ENCODE measurements at regions not wholly inside any gene's neighbourhood (a gene's known extent, or its start where the extent isn't known, plus 50 kb on each side); places are given as distances from the start of the nearest gene placed in this dataset.
A peak's percentile ranks its signal among the peaks of the same experiment; 100 is the strongest.

GRCh38 chr13:50214514-50214913, 199.3 kb downstream of the KCNRG start:
- Histone ChIP-seq H3K4me3 (ENCODE audit: low read depth, low read length) (no peak overlapping the region), H3K27ac (ENCODE audit: extremely low read depth, low read depth, low read length) (no peak overlapping the region), H3K36me3 (ENCODE audit: control insufficient read depth in 2 of 2, insufficient read depth in 1 of 2, low read length in 2 of 2) (peaks cover 0 to 5% of the 10 kb centered on the region in 2 experiments; a peak in 1 of 3 replicates), H3K9me3 (ENCODE audit: control insufficient read depth, insufficient read depth, low read depth, low read length) (no peaks in the 10 kb centered on the region), H3K4me1 (ENCODE audit: control insufficient read depth, insufficient read depth, low read length) (no peaks in the 10 kb centered on the region)
- POLR2A ChIA-PET: no interaction called here
- TF ChIP-seq ZSCAN30 (tag by site-specific recombination; IDR thresholded peaks at IDR 0.05) (no peak), RBAK (tag by site-specific recombination; IDR thresholded peaks at IDR 0.05) (no peak), ZSCAN4 (tag by site-specific recombination; IDR thresholded peaks at IDR 0.05) (no peak), SCRT1 (tag by site-specific recombination; IDR thresholded peaks at IDR 0.05; ENCODE audit: borderline replicate concordance) (no peak)
- CTCF ChIA-PET: interaction anchor here (0.7 kb wide), 1 partner anchor 1071 kb away, joined by 3 read pairs; no protein-coding TSS in a partner anchor

GRCh38 chr13:50215399-50215798, 200.2 kb downstream of the KCNRG start:
- Histone ChIP-seq H3K36me3 (ENCODE audit: control insufficient read depth in 2 of 2, insufficient read depth in 1 of 2, low read length in 2 of 2) (peaks cover 0 to 5% of the 10 kb centered on the region in 2 experiments; a peak in 1 of 3 replicates), H3K27ac (ENCODE audit: extremely low read depth, low read depth, low read length) (no peak overlapping the region), H3K9me3 (ENCODE audit: control insufficient read depth, insufficient read depth, low read depth, low read length) (no peaks in the 10 kb centered on the region), H3K4me3 (ENCODE audit: low read depth, low read length) (no peak overlapping the region), H3K4me1 (ENCODE audit: control insufficient read depth, insufficient read depth, low read length) (no peaks in the 10 kb centered on the region)
- no peak for TF ChIP-seq ZNF777 (tag by site-specific recombination; IDR thresholded peaks at IDR 0.05; ENCODE audit: borderline replicate concordance)
- TF ChIP-seq IKZF3 (tag by site-specific recombination; IDR thresholded peaks at IDR 0.05): no peak
- no peak for TF ChIP-seq ZNF623 (tag by site-specific recombination; IDR thresholded peaks at IDR 0.05)
- TF ChIP-seq ZNF302 (tag by site-specific recombination; IDR thresholded peaks at IDR 0.05; ENCODE audit: low read depth): no peak
- no peak for TF ChIP-seq ELK4 (IDR thresholded peaks at IDR 0.05; ENCODE audit: borderline replicate concordance, low read depth, low read length)
- no peak for TF ChIP-seq SALL2 (tag by site-specific recombination; IDR thresholded peaks at IDR 0.05; ENCODE audit: borderline replicate concordance)
- CTCF ChIA-PET: no interaction called here
- POLR2A ChIA-PET: no interaction called here

- Histone ChIP-seq H3K4me1 (ENCODE audit: control insufficient read depth, insufficient read depth, low read length) (0 out of 2 replicates have a peak, but pooled peaks cover 4% of the 10 kb centered on the region), H3K9me3 (ENCODE audit: control insufficient read depth, insufficient read depth, low read depth, low read length) (no peaks in the 10 kb centered on the region), H3K4me3 (ENCODE audit: low read depth, low read length) (no peak overlapping the region), H3K27ac (ENCODE audit: extremely low read depth, low read depth, low read length) (no peak overlapping the region), H3K36me3 (ENCODE audit: control insufficient read depth in 2 of 2, insufficient read depth in 1 of 2, low read length in 2 of 2) (no peaks in the 10 kb centered on the region)
- TF ChIP-seq ZBTB44 (tag by site-specific recombination; IDR thresholded peaks at IDR 0.05) (no peak), ZNF580 (tag by site-specific recombination; IDR thresholded peaks at IDR 0.05) (0 out of 2 replicates have a peak, but pooled peaks have one; percentile 32), HOXC10 (CRISPR knock-in tag; IDR thresholded peaks at IDR 0.05) (no peak), ZBTB1 (tag by site-specific recombination; IDR thresholded peaks at IDR 0.05) (no peak), ZNF146 (tag by site-specific recombination; IDR thresholded peaks at IDR 0.05) (peak; percentile 87)
- POLR2A ChIA-PET: no interaction called here
- CTCF ChIA-PET: no interaction called here
These were observed 204.5 kb downstream of the KCNRG start for GRCh38 chr13:50219743-50220142.

All from HEK293 (cell line).